ENCODE measurements at regions not wholly inside any gene's neighbourhood (a gene's known extent, or its start where the extent isn't known, plus 50 kb on each side); places are given as distances from the start of the nearest gene placed in this dataset.

DNA sequence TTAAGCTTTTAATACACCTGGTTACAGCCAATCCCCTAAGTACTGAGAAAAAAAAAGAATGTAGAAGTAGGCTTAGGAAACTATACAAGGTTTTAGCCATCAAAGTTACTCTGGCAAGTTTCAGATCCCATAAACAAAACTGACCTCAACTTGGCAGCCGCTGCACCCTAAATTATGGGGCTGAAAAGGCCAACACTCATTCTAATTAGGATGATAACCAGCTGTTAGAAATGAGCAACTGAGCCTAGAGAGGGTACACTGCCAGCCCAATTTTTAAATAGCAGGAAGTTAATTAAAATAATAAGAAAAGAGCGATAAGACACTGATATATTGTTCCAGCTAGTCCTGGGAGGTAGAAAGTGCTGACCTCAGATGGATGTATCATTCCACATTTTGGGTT, 105.7 kb upstream of the VAV3 start:
- TF ChIP-seq POLR2AphosphoS5 (IDR thresholded peaks at IDR 0.05; ENCODE audit: low read depth) (no peak), ETS1 (IDR thresholded peaks at IDR 0.05) (no peak), EZH2phosphoT487 (IDR thresholded peaks at IDR 0.05; ENCODE audit: unreplicated experiment) (no peak), EZH2 (IDR thresholded peaks at IDR 0.05; ENCODE audit: low read depth, unreplicated experiment) (no peak)
- TF ChIP-seq, protein P1, sequence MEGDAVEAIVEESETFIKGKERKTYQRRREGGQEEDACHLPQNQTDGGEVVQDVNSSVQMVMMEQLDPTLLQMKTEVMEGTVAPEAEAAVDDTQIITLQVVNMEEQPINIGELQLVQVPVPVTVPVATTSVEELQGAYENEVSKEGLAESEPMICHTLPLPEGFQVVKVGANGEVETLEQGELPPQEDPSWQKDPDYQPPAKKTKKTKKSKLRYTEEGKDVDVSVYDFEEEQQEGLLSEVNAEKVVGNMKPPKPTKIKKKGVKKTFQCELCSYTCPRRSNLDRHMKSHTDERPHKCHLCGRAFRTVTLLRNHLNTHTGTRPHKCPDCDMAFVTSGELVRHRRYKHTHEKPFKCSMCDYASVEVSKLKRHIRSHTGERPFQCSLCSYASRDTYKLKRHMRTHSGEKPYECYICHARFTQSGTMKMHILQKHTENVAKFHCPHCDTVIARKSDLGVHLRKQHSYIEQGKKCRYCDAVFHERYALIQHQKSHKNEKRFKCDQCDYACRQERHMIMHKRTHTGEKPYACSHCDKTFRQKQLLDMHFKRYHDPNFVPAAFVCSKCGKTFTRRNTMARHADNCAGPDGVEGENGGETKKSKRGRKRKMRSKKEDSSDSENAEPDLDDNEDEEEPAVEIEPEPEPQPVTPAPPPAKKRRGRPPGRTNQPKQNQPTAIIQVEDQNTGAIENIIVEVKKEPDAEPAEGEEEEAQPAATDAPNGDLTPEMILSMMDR (conservative IDR thresholded peaks at IDR 0.05; ENCODE audit: low read depth in 2 of 2) = no peak
- TF ChIP-seq, protein P2, sequence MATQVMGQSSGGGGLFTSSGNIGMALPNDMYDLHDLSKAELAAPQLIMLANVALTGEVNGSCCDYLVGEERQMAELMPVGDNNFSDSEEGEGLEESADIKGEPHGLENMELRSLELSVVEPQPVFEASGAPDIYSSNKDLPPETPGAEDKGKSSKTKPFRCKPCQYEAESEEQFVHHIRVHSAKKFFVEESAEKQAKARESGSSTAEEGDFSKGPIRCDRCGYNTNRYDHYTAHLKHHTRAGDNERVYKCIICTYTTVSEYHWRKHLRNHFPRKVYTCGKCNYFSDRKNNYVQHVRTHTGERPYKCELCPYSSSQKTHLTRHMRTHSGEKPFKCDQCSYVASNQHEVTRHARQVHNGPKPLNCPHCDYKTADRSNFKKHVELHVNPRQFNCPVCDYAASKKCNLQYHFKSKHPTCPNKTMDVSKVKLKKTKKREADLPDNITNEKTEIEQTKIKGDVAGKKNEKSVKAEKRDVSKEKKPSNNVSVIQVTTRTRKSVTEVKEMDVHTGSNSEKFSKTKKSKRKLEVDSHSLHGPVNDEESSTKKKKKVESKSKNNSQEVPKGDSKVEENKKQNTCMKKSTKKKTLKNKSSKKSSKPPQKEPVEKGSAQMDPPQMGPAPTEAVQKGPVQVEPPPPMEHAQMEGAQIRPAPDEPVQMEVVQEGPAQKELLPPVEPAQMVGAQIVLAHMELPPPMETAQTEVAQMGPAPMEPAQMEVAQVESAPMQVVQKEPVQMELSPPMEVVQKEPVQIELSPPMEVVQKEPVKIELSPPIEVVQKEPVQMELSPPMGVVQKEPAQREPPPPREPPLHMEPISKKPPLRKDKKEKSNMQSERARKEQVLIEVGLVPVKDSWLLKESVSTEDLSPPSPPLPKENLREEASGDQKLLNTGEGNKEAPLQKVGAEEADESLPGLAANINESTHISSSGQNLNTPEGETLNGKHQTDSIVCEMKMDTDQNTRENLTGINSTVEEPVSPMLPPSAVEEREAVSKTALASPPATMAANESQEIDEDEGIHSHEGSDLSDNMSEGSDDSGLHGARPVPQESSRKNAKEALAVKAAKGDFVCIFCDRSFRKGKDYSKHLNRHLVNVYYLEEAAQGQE (IDR thresholded peaks at IDR 0.05; ENCODE audit: unreplicated experiment) = no peak

All from GM23338 (cell line).